HCT116 (cell line): ENCODE measurements at regions not wholly inside any gene's neighbourhood (a gene's known extent, or its start where the extent isn't known, plus 50 kb on each side); places are given as distances from the start of the nearest gene placed in this dataset.

Source experiments
- ATAC-seq: fragments of 200-7000 bp; cut with Tn5 transposase; 2 replicates; pipeline ENCODE4 v1.9.1; 2020; ENCODE audit warnings: mild to moderate bottlenecking, moderate library complexity
- BruUV-seq: library from RNA; stranded (reverse); fragments of 400-500 nt; replicated peaks from 2 replicates; lab custom pipeline; 2021; lab: Mats Ljungman, UMichigan
- CTCF ChIA-PET: fragments of 300-600 bp; sonication (Branson Sonifier 250); formaldehyde crosslinking; loops from one replicate; lab custom pipeline; 2021; ENCODE audit warnings: antibody characterized with exemption; lab: Charles Lee
- POLR2A ChIA-PET: fragments of 300-600, 350-600 bp; sonication (Branson Sonifier 250); formaldehyde crosslinking; loops from one replicate; lab custom pipeline; 2021; ENCODE audit warnings: antibody characterized with exemption; lab: Charles Lee
- RAD21 ChIA-PET, 2 experiments: fragments of 300-600 bp; sonication (Branson Sonifier 250); formaldehyde crosslinking; loops; one replicate each; lab custom pipeline; 2023; ENCODE audit warnings: low total read pairs in 2 of 2; ENCODE audit not compliant: uncharacterized antibody in 2 of 2, unreplicated experiment in 2 of 2, low non-redundant PET in 1 of 2; lab: Charles Lee
- DNase-seq: peaks from one replicate; pipeline ENCODE4 v3.0.0-alpha.2; 2010; ENCODE audit warnings: low read depth, low spot score
- H2AFZ ChIP-seq: fragments of 200-600 bp; shearing (Covaris generic), sonication (generic); 2 replicates; pipeline ENCODE4 v1.6.1; 2017; ENCODE audit warnings: low read depth, mixed run types, mixed read lengths, antibody characterized with exemption, low read length; ENCODE audit not compliant: poor library complexity, severe bottlenecking
- H3K27ac ChIP-seq: 2 replicates; pipeline ENCODE4 v1.5.1; 2012; ENCODE audit warnings: low read depth, low read length
- H3K27me3 ChIP-seq: fragments of 200-600 bp; sonication (generic); 2 replicates; pipeline ENCODE4 v1.6.1; 2016; ENCODE audit warnings: mixed run types, low read length, mixed read lengths; ENCODE audit not compliant: insufficient read depth
- H3K36me3 ChIP-seq, 2 experiments: fragments of 200-500 bp in 1 of 2; fragments of 200-600 bp in 1 of 2; sonication (Bioruptor generic) in 1 of 2; sonication (generic) in 1 of 2; 2 replicates each; pipeline versions ENCODE4 v1.5.1 to v1.6.1; 2014 to 2016; ENCODE audit warnings: low read length in 2 of 2, inconsistent platforms in 1 of 2, mixed read lengths in 1 of 2, mixed run types in 1 of 2; ENCODE audit not compliant: insufficient read depth in 2 of 2, control insufficient read depth in 1 of 2
- H3K4me1 ChIP-seq, 2 experiments: fragments of 200-600 bp in 1 of 2; sonication (generic) in 1 of 2; 2 replicates each; pipeline versions ENCODE4 v1.5.1 to v1.6.1; 2012 to 2017; ENCODE audit warnings: low read length in 2 of 2, inconsistent platforms in 1 of 2, mild to moderate bottlenecking in 1 of 2, mixed read lengths in 1 of 2, mixed run types in 1 of 2, moderate library complexity in 1 of 2; ENCODE audit not compliant: insufficient read depth in 2 of 2, control insufficient read depth in 1 of 2
- H3K4me2 ChIP-seq: fragments of 200-600 bp; sonication (generic); 2 replicates; pipeline ENCODE4 v1.6.1; 2017; ENCODE audit warnings: mixed run types, low read length, mixed read lengths
- H3K4me3 ChIP-seq, 2 experiments: fragments of 200-600 bp in 1 of 2; sonication (generic) in 1 of 2; replicated peaks in 1 of 2; 2 replicates each; pipeline ENCODE4 v1.5.1; 2011 to 2016; ENCODE audit warnings: low read length in 2 of 2, control low read depth in 1 of 2, low read depth in 1 of 2, mild to moderate bottlenecking in 1 of 2, mixed read lengths in 1 of 2, mixed run types in 1 of 2
- H3K79me2 ChIP-seq: fragments of 200-600 bp; sonication (generic); 2 replicates; pipeline ENCODE4 v1.6.1; 2017; ENCODE audit warnings: mild to moderate bottlenecking, mixed run types, low read length, moderate library complexity, mixed read lengths; ENCODE audit not compliant: insufficient read depth
- H3K9ac ChIP-seq: fragments of 200-600 bp; sonication (generic); 2 replicates; pipeline ENCODE4 v1.6.1; 2016; ENCODE audit warnings: low read length, mixed read lengths
- H3K9me2 ChIP-seq: fragments of 200-600 bp; sonication (generic), shearing (Covaris generic); 2 replicates; pipeline ENCODE4 v1.6.1; 2017; ENCODE audit warnings: mixed run types, mild to moderate bottlenecking, moderate library complexity; ENCODE audit not compliant: insufficient read depth
- H3K9me3 ChIP-seq, 2 experiments: fragments of 200-500 bp in 1 of 2; fragments of 200-600 bp in 1 of 2; sonication (Bioruptor generic) in 1 of 2; sonication (generic) in 1 of 2; 2 replicates each; pipeline ENCODE4 v1.6.1; 2014 to 2017; ENCODE audit warnings: low read length in 2 of 2, mixed read lengths in 2 of 2, inconsistent platforms in 1 of 2, low read depth in 1 of 2, mild to moderate bottlenecking in 1 of 2, mixed run types in 1 of 2, moderate library complexity in 1 of 2; ENCODE audit not compliant: control insufficient read depth in 1 of 2, insufficient read depth in 1 of 2
- H4K20me1 ChIP-seq: fragments of 200-600 bp; sonication (generic), shearing (Covaris generic); 2 replicates; pipeline ENCODE4 v1.6.1; 2017; ENCODE audit warnings: mixed run types, mild to moderate bottlenecking, moderate library complexity; ENCODE audit not compliant: insufficient read depth
- ATF3 ChIP-seq: IDR thresholded peaks from 2 replicates; pipeline ENCODE4 v1.6.1; 2012
- ELF1 ChIP-seq: IDR thresholded peaks from 2 replicates; pipeline ENCODE4 v1.6.1; 2012; ENCODE audit warnings: low read depth, borderline replicate concordance
- EZH2 ChIP-seq: fragments of 200-600 bp; sonication (generic); IDR thresholded peaks from 2 replicates; pipeline ENCODE4 v1.6.1; 2017; ENCODE audit warnings: antibody characterized with exemption, mixed run types
- FOSL1 ChIP-seq: IDR thresholded peaks from 2 replicates; pipeline ENCODE4 v1.6.1; 2012; ENCODE audit warnings: low read depth
- JUND ChIP-seq: IDR thresholded peaks from 2 replicates; pipeline ENCODE4 v1.6.1; 2012
- MAX ChIP-seq: IDR thresholded peaks from 2 replicates; pipeline ENCODE4 v1.6.1; 2012
- POLR2A ChIP-seq: IDR thresholded peaks from 2 replicates; pipeline ENCODE4 v1.7.0; 2011; ENCODE audit warnings: borderline replicate concordance; ENCODE audit not compliant: insufficient read depth, insufficient read length; ENCODE audit errors: extremely low read depth
- RAD21 ChIP-seq: IDR thresholded peaks from 2 replicates; pipeline ENCODE4 v1.6.1; 2012; ENCODE audit warnings: low read depth, mild to moderate bottlenecking
- TCF7L2 ChIP-seq: IDR thresholded peaks from 2 replicates; pipeline ENCODE4 v1.7.0; 2011; ENCODE audit warnings: borderline replicate concordance, inconsistent platforms; ENCODE audit not compliant: insufficient read depth, insufficient read length; ENCODE audit errors: extremely low read depth
- ZBTB33 ChIP-seq: IDR thresholded peaks from 2 replicates; pipeline ENCODE4 v1.6.1; 2011; ENCODE audit warnings: mild to moderate bottlenecking, low read length, moderate library complexity; ENCODE audit not compliant: insufficient replicate concordance; ENCODE audit errors: extremely low read depth
- intact Hi-C: fragments of 100-400 bp; cut with micrococcal nuclease; formaldehyde crosslinking; loops from 2 replicates; pipeline ENCODE4 v1.10.0; 2022

- no peaks in the 10 kb centered on the region for H3K4me1 ChIP-seq
- H3K27ac ChIP-seq, result no peak overlapping the region
- POLR2A ChIA-PET, result no interaction called here
- RAD21 ChIA-PET, result no interaction called here
- H3K4me3 ChIP-seq, result no peak overlapping the region
- H3K9me2 ChIP-seq, result no peaks in the 10 kb centered on the region
- no peaks in the 10 kb centered on the region for H3K79me2 ChIP-seq
- no peaks in the 10 kb centered on the region; a peak in 2 of 4 replicates for H3K9me3 ChIP-seq
- H3K4me2 ChIP-seq, result no peak overlapping the region
- H4K20me1 ChIP-seq, result no peaks in the 10 kb centered on the region
- DNase-seq, result no peak
- CTCF ChIA-PET, result no interaction called here
- intact Hi-C loops, result no loop called here
- ATAC-seq, result no peak
- no peak overlapping the region for H2AFZ ChIP-seq
- H3K27me3 ChIP-seq, result no peaks in the 10 kb centered on the region
- H3K36me3 ChIP-seq, result no peaks in the 10 kb centered on the region
- no peak overlapping the region for H3K9ac ChIP-seq
- TF ChIP-seq ZBTB33 (no peak), RAD21 (no peak), EZH2 (no peak), MAX (no peak), ATF3 (no peak), TCF7L2 (no peak), ELF1 (no peak), POLR2A (no peak), JUND (no peak), FOSL1 (no peak)
- no TSS peak for BruUV-seq
Observed at GRCh38 chr18:78629426-78629825, 350.2 kb upstream of the SALL3 start.
